Hepatocyte (in vitro differentiated cells): ENCODE measurements at regions not wholly inside any gene's neighbourhood (a gene's known extent, or its start where the extent isn't known, plus 50 kb on each side); places are given as distances from the start of the nearest gene placed in this dataset.

Experiments
- DNase-seq: peaks from one replicate; pipeline ENCODE4 v3.0.0-alpha.2; 2016; ENCODE audit warnings: low spot score
- H2AFZ ChIP-seq: fragments of 200-600 bp; sonication (generic); 2 replicates; pipeline ENCODE4 v1.6.0; 2016; ENCODE audit warnings: antibody characterized with exemption, mild to moderate bottlenecking
- H3K27ac ChIP-seq: fragments of 200-600 bp; sonication (generic); 2 replicates; pipeline ENCODE4 v1.5.1; 2016; ENCODE audit warnings: mild to moderate bottlenecking
- H3K27me3 ChIP-seq: fragments of 200-600 bp; sonication (generic); 2 replicates; pipeline ENCODE4 v1.6.1; 2016
- H3K36me3 ChIP-seq: fragments of 200-600 bp; sonication (generic); replicated peaks from 2 replicates; pipeline ENCODE4 v1.5.1; 2016; ENCODE audit warnings: low read depth; ENCODE audit not compliant: insufficient read depth
- H3K4me1 ChIP-seq: fragments of 200-600 bp; sonication (generic); 2 replicates; pipeline ENCODE4 v1.5.1; 2016; ENCODE audit warnings: mild to moderate bottlenecking, moderate library complexity; ENCODE audit not compliant: insufficient read depth
- H3K4me2 ChIP-seq: fragments of 200-600 bp; sonication (generic); 2 replicates; pipeline ENCODE4 v1.6.0; 2016
- H3K4me3 ChIP-seq: fragments of 200-600 bp; sonication (generic); 2 replicates; pipeline ENCODE4 v1.5.1; 2016; ENCODE audit warnings: mild to moderate bottlenecking
- H3K79me2 ChIP-seq: fragments of 200-600 bp; sonication (generic); 2 replicates; pipeline ENCODE4 v1.6.0; 2017; ENCODE audit warnings: mild to moderate bottlenecking
- H3K9me2 ChIP-seq: fragments of 200-600 bp; sonication (generic); replicated peaks from 2 replicates; pipeline ENCODE4 v1.6.0; 2017; ENCODE audit warnings: mild to moderate bottlenecking; ENCODE audit not compliant: insufficient read depth
- H3K9me3 ChIP-seq: fragments of 200-600 bp; sonication (generic); 2 replicates; pipeline ENCODE4 v1.5.1; 2016; ENCODE audit warnings: low read depth, mild to moderate bottlenecking
- H4K20me1 ChIP-seq: fragments of 200-600 bp; sonication (generic); 2 replicates; pipeline ENCODE4 v1.6.0; 2016; ENCODE audit warnings: mild to moderate bottlenecking; ENCODE audit not compliant: insufficient read depth, poor library complexity, severe bottlenecking
- EZH2 ChIP-seq: fragments of 200-600 bp; sonication (generic); IDR thresholded peaks from 2 replicates; pipeline ENCODE4 v1.6.1; 2016; ENCODE audit warnings: antibody characterized with exemption, mild to moderate bottlenecking, borderline replicate concordance
- EZH2phosphoT487 ChIP-seq: fragments of 200-600 bp; sonication (generic); IDR thresholded peaks from one replicate; pipeline ENCODE4 v1.6.1; 2018; ENCODE audit warnings: antibody characterized with exemption, mild to moderate bottlenecking, low read depth, moderate library complexity; ENCODE audit not compliant: unreplicated experiment, severe bottlenecking
- WGBS: methylation state at CpG from one replicate; pipeline ENCODE4 v1.1.6; 2016; ENCODE audit warnings: low lambda C conversion rate; ENCODE audit errors: missing lambda C conversion rate; 5-methylcytosine and 5-hydroxymethylcytosine counted together
- TF ChIP-seq, protein P1 (sequence below): fragments of 200-600 bp; sonication (generic); IDR thresholded peaks from 2 replicates; pipeline ENCODE4 v1.5.1; 2016; ENCODE audit warnings: antibody characterized with exemption, mild to moderate bottlenecking; ENCODE audit not compliant: poor library complexity

DNA sequence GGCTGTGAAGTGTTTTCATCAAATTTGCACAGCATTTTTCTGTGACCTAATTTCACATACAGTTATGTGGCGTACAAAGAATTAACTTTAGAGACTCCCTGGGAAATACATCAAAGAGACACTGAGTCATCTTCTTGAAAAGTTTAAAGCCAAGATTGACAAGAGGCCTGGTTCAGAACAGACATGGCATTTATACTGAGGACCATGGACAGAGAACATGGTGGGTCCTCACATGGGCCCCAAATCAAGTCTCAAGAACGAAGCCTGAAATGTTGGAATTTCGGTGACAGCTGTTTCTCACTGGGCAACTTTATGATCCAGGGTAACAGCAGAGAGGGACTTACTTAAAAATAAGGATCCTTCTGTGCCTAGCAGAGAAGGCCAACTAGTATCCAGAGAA is 311.5 kb upstream of the KCNJ16 start:
- Histone ChIP-seq H3K27ac (no peak overlapping the region), H2AFZ (no peak overlapping the region), H3K9me3 (no peaks in the 10 kb centered on the region), H3K36me3 (no peaks in the 10 kb centered on the region), H3K4me2 (no peak overlapping the region), H4K20me1 (no peaks in the 10 kb centered on the region), H3K79me2 (no peaks in the 10 kb centered on the region), H3K9me2 (no peaks in the 10 kb centered on the region), H3K4me3 (no peak overlapping the region), H3K27me3 (no peaks in the 10 kb centered on the region), H3K4me1 (peaks cover 7% of the 10 kb centered on the region)
- TF ChIP-seq EZH2phosphoT487, result no peak
- TF ChIP-seq, protein P1, sequence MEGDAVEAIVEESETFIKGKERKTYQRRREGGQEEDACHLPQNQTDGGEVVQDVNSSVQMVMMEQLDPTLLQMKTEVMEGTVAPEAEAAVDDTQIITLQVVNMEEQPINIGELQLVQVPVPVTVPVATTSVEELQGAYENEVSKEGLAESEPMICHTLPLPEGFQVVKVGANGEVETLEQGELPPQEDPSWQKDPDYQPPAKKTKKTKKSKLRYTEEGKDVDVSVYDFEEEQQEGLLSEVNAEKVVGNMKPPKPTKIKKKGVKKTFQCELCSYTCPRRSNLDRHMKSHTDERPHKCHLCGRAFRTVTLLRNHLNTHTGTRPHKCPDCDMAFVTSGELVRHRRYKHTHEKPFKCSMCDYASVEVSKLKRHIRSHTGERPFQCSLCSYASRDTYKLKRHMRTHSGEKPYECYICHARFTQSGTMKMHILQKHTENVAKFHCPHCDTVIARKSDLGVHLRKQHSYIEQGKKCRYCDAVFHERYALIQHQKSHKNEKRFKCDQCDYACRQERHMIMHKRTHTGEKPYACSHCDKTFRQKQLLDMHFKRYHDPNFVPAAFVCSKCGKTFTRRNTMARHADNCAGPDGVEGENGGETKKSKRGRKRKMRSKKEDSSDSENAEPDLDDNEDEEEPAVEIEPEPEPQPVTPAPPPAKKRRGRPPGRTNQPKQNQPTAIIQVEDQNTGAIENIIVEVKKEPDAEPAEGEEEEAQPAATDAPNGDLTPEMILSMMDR, result no peak
- no peak for TF ChIP-seq EZH2
- peak; percentile 15 for DNase-seq
- WGBS, result 67% methylated on average over 3 of the region's 3 CpGs

DNA sequence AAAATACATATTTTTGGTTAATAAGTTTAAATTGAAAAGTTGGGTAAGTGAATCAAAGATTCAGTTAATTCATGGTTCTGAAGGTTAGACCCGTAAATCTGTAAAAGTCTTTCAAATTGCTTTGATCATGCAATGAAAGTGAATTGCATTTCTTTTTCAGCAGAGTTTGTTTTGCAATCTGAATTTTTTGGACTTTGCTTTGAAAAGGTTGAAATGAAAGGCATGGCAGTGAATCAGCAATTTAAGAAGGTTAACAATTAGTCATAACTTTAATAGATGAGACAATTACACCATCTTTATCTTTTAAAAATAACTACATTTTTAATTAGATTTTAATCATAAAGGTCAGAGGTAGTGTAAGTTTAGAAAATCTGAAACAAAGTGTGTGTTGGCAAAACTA is 310.9 kb upstream of the KCNJ16 start:
- no peaks in the 10 kb centered on the region for H3K79me2 ChIP-seq
- H3K9me2 ChIP-seq, result no peaks in the 10 kb centered on the region
- no peak overlapping the region for H3K4me2 ChIP-seq
- H3K9me3 ChIP-seq, result no peaks in the 10 kb centered on the region
- H3K27me3 ChIP-seq, result no peaks in the 10 kb centered on the region
- DNase-seq, result no peak
- WGBS, result 82% methylated on average over 1 of the region's 1 CpG
- no peaks in the 10 kb centered on the region for H3K36me3 ChIP-seq
- H3K4me3 ChIP-seq, result no peak overlapping the region
- H4K20me1 ChIP-seq, result no peaks in the 10 kb centered on the region
- H2AFZ ChIP-seq, result no peak overlapping the region
- TF ChIP-seq EZH2phosphoT487 (no peak), EZH2 (no peak)
- TF ChIP-seq, protein P1, result no peak
- H3K27ac ChIP-seq, result no peak overlapping the region
- peaks cover 7% of the 10 kb centered on the region for H3K4me1 ChIP-seq

DNA sequence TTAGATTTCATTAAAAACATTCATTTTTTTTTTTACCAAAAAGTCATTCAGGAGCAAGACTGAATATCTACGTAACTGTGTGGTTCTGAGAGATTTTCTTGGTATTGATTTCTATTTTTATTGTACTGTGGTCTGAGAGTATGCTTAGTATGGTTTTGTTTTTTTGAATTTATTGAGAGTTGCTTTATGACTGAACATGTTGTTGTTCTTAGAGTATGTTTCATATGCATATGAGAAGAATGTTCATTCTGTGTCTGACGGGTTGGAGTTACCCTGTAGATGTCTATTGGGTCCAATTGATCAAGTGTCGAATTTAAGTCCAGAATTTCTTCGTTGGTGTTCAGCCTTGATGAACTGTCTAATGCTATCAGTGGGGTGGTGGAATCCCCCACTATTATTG is 306.0 kb upstream of the KCNJ16 start:
- TF ChIP-seq, protein P1, result no peak
- TF ChIP-seq EZH2phosphoT487, result no peak
- TF ChIP-seq EZH2, result no peak

DNA sequence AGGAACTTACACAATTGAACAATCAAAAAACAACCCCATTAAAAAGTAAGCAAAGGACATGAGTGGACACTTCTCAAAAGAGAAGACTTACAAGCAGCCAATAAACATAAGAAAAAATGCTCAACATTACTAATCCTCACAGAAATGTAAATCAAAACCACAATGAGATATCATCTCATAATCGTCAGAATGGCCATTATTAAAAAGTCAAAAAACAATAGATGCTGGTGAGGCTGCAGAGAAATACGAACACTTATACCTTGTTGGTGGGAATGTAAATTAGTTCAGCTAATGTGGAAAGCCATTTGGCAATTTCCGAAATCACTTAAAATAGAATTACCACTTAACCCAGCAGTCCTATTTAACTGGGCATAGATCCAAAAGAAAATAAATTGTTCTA is 301.9 kb upstream of the KCNJ16 start:
- H3K79me2 ChIP-seq, result no peaks in the 10 kb centered on the region
- no peak for DNase-seq
- H3K27ac ChIP-seq, result no peak overlapping the region
- H3K4me1 ChIP-seq, result no peaks in the 10 kb centered on the region
- H3K9me3 ChIP-seq, result no peaks in the 10 kb centered on the region
- no peaks in the 10 kb centered on the region for H3K27me3 ChIP-seq
- H3K9me2 ChIP-seq, result no peaks in the 10 kb centered on the region
- no peak overlapping the region for H3K4me2 ChIP-seq
- H3K4me3 ChIP-seq, result no peak overlapping the region
- WGBS, result 89% methylated on average over 3 of the region's 3 CpGs
- TF ChIP-seq, protein P1, result no peak
- TF ChIP-seq EZH2 (no peak), EZH2phosphoT487 (no peak)
- H2AFZ ChIP-seq, result no peak overlapping the region
- H4K20me1 ChIP-seq, result no peaks in the 10 kb centered on the region
- no peaks in the 10 kb centered on the region for H3K36me3 ChIP-seq

More for the DNA sequence above, 306.0 kb upstream of the KCNJ16 start:
- no peak overlapping the region for H2AFZ ChIP-seq
- H3K9me2 ChIP-seq, result no peaks in the 10 kb centered on the region
- no peak overlapping the region for H3K4me2 ChIP-seq
- H3K27ac ChIP-seq, result no peak overlapping the region
- H3K9me3 ChIP-seq, result no peaks in the 10 kb centered on the region
- no peak for DNase-seq
- H3K79me2 ChIP-seq, result no peaks in the 10 kb centered on the region
- H3K36me3 ChIP-seq, result no peaks in the 10 kb centered on the region
- H4K20me1 ChIP-seq, result no peaks in the 10 kb centered on the region
- no peak overlapping the region for H3K4me3 ChIP-seq
- H3K27me3 ChIP-seq, result no peaks in the 10 kb centered on the region
- 94% methylated on average over 4 of the region's 4 CpGs for WGBS
- H3K4me1 ChIP-seq, result no peaks in the 10 kb centered on the region
